Stomach (tissue), 8 donors: ENCODE measurements at regions not wholly inside any gene's neighbourhood (a gene's known extent, or its start where the extent isn't known, plus 50 kb on each side); places are given as distances from the start of the nearest gene placed in this dataset.

Experiments used
- DNase-seq, 2 donors: peaks; one replicate each; pipeline versions ENCODE4 v3.0.0 to v3.0.0-alpha.2; 2013 to 2019
- H3K27ac ChIP-seq, 5 donors: fragments of 200-600 bp in 4 of 5; sonication (generic) in 4 of 5; one replicate each; pipeline ENCODE4 v1.5.1; 2013 to 2019; ENCODE audit warnings: mild to moderate bottlenecking in 1 of 5, moderate library complexity in 1 of 5
- H3K27me3 ChIP-seq, 3 donors: fragments of 200-600 bp; sonication (generic); one replicate each; pipeline ENCODE4 v1.5.1; 2017 to 2019; ENCODE audit warnings: mixed run types in 1 of 3
- H3K36me3 ChIP-seq, 4 donors: fragments of 200-600 bp; sonication (generic); 1 replicate in 3 of 4; 2 replicates in 1 of 4; pipeline ENCODE4 v1.5.1; 2016 to 2019
- H3K4me1 ChIP-seq, 4 donors: fragments of 200-600 bp; sonication (generic); one replicate each; pipeline ENCODE4 v1.5.1; 2016 to 2019
- H3K4me3 ChIP-seq, 4 donors: fragments of 200-600 bp; sonication (generic) in 3 of 4; one replicate each; pipeline ENCODE4 v1.5.1; 2016 to 2019; ENCODE audit warnings: mild to moderate bottlenecking in 1 of 4
- H3K9me3 ChIP-seq, 4 donors: fragments of 200-600 bp; sonication (generic); one replicate each; pipeline ENCODE4 v1.5.1; 2016 to 2019
- CTCF ChIP-seq, 7 experiments: fragments of 450-650 bp in 4 of 7; fragments of 200-600 bp in 3 of 7; sonication (generic) in 3 of 7; IDR thresholded peaks; one replicate each; pipeline ENCODE4 v1.5.1; 2016 to 2019; ENCODE audit warnings: antibody characterized with exemption in 7 of 7, control low read depth in 2 of 7, mild to moderate bottlenecking in 1 of 7
- EP300 ChIP-seq: sonication (generic); formaldehyde crosslinking; IDR thresholded peaks from one replicate; pipeline ENCODE4 v1.6.1; 2017; ENCODE audit warnings: antibody characterized with exemption
- POLR2A ChIP-seq, 4 donors: fragments of 450-650 bp; IDR thresholded peaks; one replicate each; pipeline ENCODE4 v1.6.1; 2016; ENCODE audit warnings: antibody characterized with exemption in 4 of 4, control low read depth in 2 of 4, mild to moderate bottlenecking in 1 of 4, moderate library complexity in 1 of 4
- POLR2AphosphoS5 ChIP-seq, 3 donors: sonication (generic); formaldehyde crosslinking; IDR thresholded peaks; one replicate each; pipeline ENCODE4 v1.6.1; 2016; ENCODE audit warnings: antibody characterized with exemption in 3 of 3
- WGBS, 5 donors: extraction: QIAGEN DNeasy Blood & Tissue Kit in 3 of 5; methylation state at CpG; one replicate each; pipeline versions ENCODE4 v1.1.5 to v1.1.7; 2013 to 2018; 5-methylcytosine and 5-hydroxymethylcytosine counted together
- intact Hi-C: fragments of 100-400 bp; cut with DNase I; formaldehyde crosslinking; loops from one replicate; pipeline ENCODE4 v1.15.1; 2023; ENCODE audit warnings: low total_unique reads
- donor health status: healthy with polysubstance abuse.
- donor health status: Bipolar disorder and iron deficiency.
- donor health status: healthy.

- H3K4me1 ChIP-seq: no peaks in the 10 kb centered on the region
- H3K27me3 ChIP-seq: no peaks in the 10 kb centered on the region
- intact Hi-C loops: no loop called here
- 66 to 88% (median 82%) methylated on average over 2 to 3 of the region's 3 CpGs for WGBS, 5 donors
- H3K27ac ChIP-seq: no peak overlapping the region
- no peaks in the 10 kb centered on the region for H3K36me3 ChIP-seq
- no peaks in the 10 kb centered on the region for H3K9me3 ChIP-seq
- TF ChIP-seq EP300 (no peak), POLR2AphosphoS5 (IDR thresholded peaks at IDR 0.05) (no peak)
- no peak for DNase-seq
- no peak overlapping the region for H3K4me3 ChIP-seq
These were observed 128.9 kb upstream of the ASB18 start for GRCh38 chr2:236393101-236393500.

- no peak overlapping the region for H3K27ac ChIP-seq
- intact Hi-C loops: no loop called here
- WGBS, 5 donors: 68 to 74% (median 70%) methylated on average over 3 of the region's 3 CpGs
- no peak for DNase-seq
- TF ChIP-seq EP300: no peak
- TF ChIP-seq POLR2AphosphoS5 (IDR thresholded peaks at IDR 0.05): no peak
- TF ChIP-seq CTCF (IDR thresholded peaks at IDR 0.05): no peak
- no peak for TF ChIP-seq POLR2A (IDR thresholded peaks at IDR 0.05)
- no peaks in the 10 kb centered on the region for H3K36me3 ChIP-seq
- no peaks in the 10 kb centered on the region for H3K27me3 ChIP-seq
- no peaks in the 10 kb centered on the region for H3K9me3 ChIP-seq
- no peak overlapping the region for H3K4me3 ChIP-seq
- H3K4me1 ChIP-seq: no peaks in the 10 kb centered on the region
These were observed 129.4 kb upstream of the ASB18 start for GRCh38 chr2:236393581-236393980.

GRCh38 chr2:236394571-236394970 is 130.4 kb upstream of the ASB18 start:
- no peak for TF ChIP-seq CTCF (IDR thresholded peaks at IDR 0.05)
- no peak for TF ChIP-seq POLR2A (IDR thresholded peaks at IDR 0.05)
- no peak for TF ChIP-seq POLR2AphosphoS5 (IDR thresholded peaks at IDR 0.05)
- TF ChIP-seq EP300: no peak
- no peak overlapping the region for H3K4me3 ChIP-seq
- no peaks in the 10 kb centered on the region for H3K9me3 ChIP-seq
- 89 to 96% (median 89%) methylated on average over 9 of the region's 9 CpGs for WGBS, 5 donors
- no peak overlapping the region for H3K27ac ChIP-seq
- DNase-seq: no peak
- no peaks in the 10 kb centered on the region for H3K4me1 ChIP-seq
- H3K27me3 ChIP-seq: no peaks in the 10 kb centered on the region
- no peaks in the 10 kb centered on the region for H3K36me3 ChIP-seq
- intact Hi-C loops: no loop called here

GRCh38 chr2:236395067-236395466 is 130.9 kb upstream of the ASB18 start:
- 81 to 87% (median 84%) methylated on average over 7 of the region's 7 CpGs for WGBS, 5 donors
- DNase-seq: no peak
- Histone ChIP-seq H3K36me3 (no peaks in the 10 kb centered on the region), H3K9me3 (no peaks in the 10 kb centered on the region), H3K27ac (no peak overlapping the region), H3K27me3 (no peaks in the 10 kb centered on the region), H3K4me3 (no peak overlapping the region), H3K4me1 (no peaks in the 10 kb centered on the region)
- TF ChIP-seq POLR2AphosphoS5 (IDR thresholded peaks at IDR 0.05) (no peak), POLR2A (IDR thresholded peaks at IDR 0.05) (no peak), EP300 (no peak), CTCF (IDR thresholded peaks at IDR 0.05) (no peak)
- intact Hi-C loops: no loop called here

- H3K36me3 ChIP-seq: no peaks in the 10 kb centered on the region
- no peaks in the 10 kb centered on the region for H3K27me3 ChIP-seq
- DNase-seq: no peak
- 89 to 92% (median 91%) methylated on average over 13 of the region's 13 CpGs for WGBS, 5 donors
- intact Hi-C loops: no loop called here
- no peak overlapping the region for H3K4me3 ChIP-seq
- no peaks in the 10 kb centered on the region for H3K9me3 ChIP-seq
- no peaks in the 10 kb centered on the region for H3K4me1 ChIP-seq
- no peak overlapping the region for H3K27ac ChIP-seq
- TF ChIP-seq POLR2A (IDR thresholded peaks at IDR 0.05): no peak
- TF ChIP-seq EP300: no peak
- TF ChIP-seq POLR2AphosphoS5 (IDR thresholded peaks at IDR 0.05): no peak
- no peak for TF ChIP-seq CTCF (IDR thresholded peaks at IDR 0.05)
These were observed 132.7 kb upstream of the ASB18 start for GRCh38 chr2:236396818-236397350.
